ELR (cell line): ENCODE measurements at regions not wholly inside any gene's neighbourhood (a gene's known extent, or its start where the extent isn't known, plus 50 kb on each side); places are given as distances from the start of the nearest gene placed in this dataset.

Source experiments
- DNase-seq: peaks from one replicate; pipeline ENCODE4 v3.0.0-alpha.2; 2015; ENCODE audit warnings: low read depth

GRCh38 chr14:85752175-85752574 lies 222.2 kb downstream of the FLRT2 start:
- DNase-seq = no peak

GRCh38 chr14:85744573-85744972 lies 214.6 kb downstream of the FLRT2 start:
- no peak for DNase-seq

- DNase-seq = no peak
These were observed 202.1 kb downstream of the FLRT2 start for GRCh38 chr14:85732031-85732430.

- DNase-seq = peak; percentile 3
These were observed 201.2 kb downstream of the FLRT2 start for GRCh38 chr14:85731186-85731585.

GRCh38 chr14:85728476-85729065 lies 198.6 kb downstream of the FLRT2 start:
- no peak for DNase-seq

- no peak for DNase-seq
These were observed 184.1 kb downstream of the FLRT2 start for GRCh38 chr14:85714069-85714468.

GRCh38 chr14:85711620-85712019 lies 181.7 kb downstream of the FLRT2 start:
- DNase-seq = no peak
